ENCODE measurements at regions not wholly inside any gene's neighbourhood (a gene's known extent, or its start where the extent isn't known, plus 50 kb on each side); places are given as distances from the start of the nearest gene placed in this dataset.

- Histone ChIP-seq H3K56ac (replicated peaks; ENCODE audit: insufficient read length, low read depth, low read length) (no peak overlapping the region), H3K14ac (ENCODE audit: insufficient read length) (no peak overlapping the region), H4K5ac (ENCODE audit: insufficient read length, low read depth, low read length) (no peak overlapping the region), H3K4ac (replicated peaks; ENCODE audit: insufficient read length, low read depth, low read length) (no peak overlapping the region), H3K23ac (ENCODE audit: insufficient read length) (no peak overlapping the region), H3K27ac (ENCODE audit: low read depth, low read length) (no peak overlapping the region), H3K79me2 (ENCODE audit: control insufficient read depth in 1 of 2, insufficient read depth in 2 of 2, low read length in 2 of 2) (no peaks in the 10 kb centered on the region), H3K23me2 (ENCODE audit: low read depth, low read length) (no peaks in the 10 kb centered on the region), H3K27me3 (replicated peaks in 1 of 4; ENCODE audit: control insufficient read depth in 3 of 4, extremely low read depth in 1 of 4, insufficient read depth in 3 of 4, low read length in 3 of 4) (no peaks in the 10 kb centered on the region), H3K4me1 (replicated peaks in 1 of 4; ENCODE audit: control insufficient read depth in 3 of 4, insufficient read depth in 4 of 4, low read length in 3 of 4) (no peaks in the 10 kb centered on the region), H3K18ac (ENCODE audit: extremely low read depth, low read length) (no peak overlapping the region), H2AFZ (ENCODE audit: low read length) (no peak overlapping the region), H3K4me2 (ENCODE audit: insufficient read depth in 1 of 2, low read depth in 2 of 2, low read length in 2 of 2) (no peak overlapping the region), H3K4me3 (ENCODE audit: extremely low read depth in 1 of 4, insufficient read depth in 2 of 4, low read depth in 3 of 4, low read length in 4 of 4) (no peak overlapping the region), H3K9ac (replicated peaks in 1 of 4; ENCODE audit: extremely low read depth in 1 of 4, low read depth in 3 of 4, low read length in 3 of 4) (no peak overlapping the region), H2BK12ac (ENCODE audit: low read depth, low read length) (no peak overlapping the region), H3K36me3 (ENCODE audit: control insufficient read depth in 2 of 4, insufficient read depth in 4 of 4, low read length in 3 of 4) (no peaks in the 10 kb centered on the region), H3K9me3 (ENCODE audit: insufficient read depth in 2 of 2, low read depth in 1 of 2, low read length in 1 of 2) (no peaks in the 10 kb centered on the region), H4K8ac (ENCODE audit: extremely low read depth, insufficient read depth, low read length) (no peak overlapping the region), H4K91ac (replicated peaks; ENCODE audit: insufficient read length, low read length) (no peak overlapping the region), H2BK20ac (ENCODE audit: low read length) (no peak overlapping the region), H4K20me1 (replicated peaks in 1 of 2; ENCODE audit: control insufficient read depth in 1 of 2, insufficient read depth in 2 of 2, low read length in 2 of 2) (peaks cover 0 to 2% of the 10 kb centered on the region in 2 experiments), H2AK5ac (ENCODE audit: low read depth, low read length) (no peak overlapping the region), H2BK5ac (ENCODE audit: low read depth, low read length) (no peak overlapping the region), H2BK15ac (ENCODE audit: low read length) (no peak overlapping the region), H2BK120ac (replicated peaks; ENCODE audit: low read depth, low read length) (no peak overlapping the region), H3K79me1 (ENCODE audit: low read depth, low read length) (no peaks in the 10 kb centered on the region)
- ChIA-PET CTCF (ENCODE audit: partially characterized antibody) (no interaction called here), POLR2A (ENCODE audit: partially characterized antibody) (no interaction called here)
- FAIRE-seq, result no peak
- DNase-seq (ENCODE audit: low read depth in 1 of 2, low spot score in 2 of 2), result no peak
- 38% methylated on average over 2 of the region's 2 CpGs; no CpG with 5 or more reads in 1 of the 2 experiments for WGBS, 2 experiments (ENCODE audit: extremely low coverage in 1 of 2, insufficient coverage in 1 of 2, insufficient read length in 1 of 2, insufficient replicate concordance in 2 of 2, low coverage in 1 of 2, low lambda C conversion rate in 2 of 2, missing lambda C conversion rate in 1 of 2)
- TF ChIP-seq CHD7 (IDR thresholded peaks at IDR 0.05; ENCODE audit: insufficient replicate concordance, low read length), result no peak
Measured at GRCh38 chr10:94107191-94107590, 113.5 kb downstream of the PLCE1 start.

Measured in H1 (cell line).